NCI-H2029 treated with DMSO at 0.1 percent for 48 hours (cell line): ENCODE measurements at regions not wholly inside any gene's neighbourhood (a gene's known extent, or its start where the extent isn't known, plus 50 kb on each side); places are given as distances from the start of the nearest gene placed in this dataset.

Source experiments
- DNase-seq: peaks from one replicate; lab custom pipeline; 2025; lab: John Stamatoyannopoulos, UW

DNA sequence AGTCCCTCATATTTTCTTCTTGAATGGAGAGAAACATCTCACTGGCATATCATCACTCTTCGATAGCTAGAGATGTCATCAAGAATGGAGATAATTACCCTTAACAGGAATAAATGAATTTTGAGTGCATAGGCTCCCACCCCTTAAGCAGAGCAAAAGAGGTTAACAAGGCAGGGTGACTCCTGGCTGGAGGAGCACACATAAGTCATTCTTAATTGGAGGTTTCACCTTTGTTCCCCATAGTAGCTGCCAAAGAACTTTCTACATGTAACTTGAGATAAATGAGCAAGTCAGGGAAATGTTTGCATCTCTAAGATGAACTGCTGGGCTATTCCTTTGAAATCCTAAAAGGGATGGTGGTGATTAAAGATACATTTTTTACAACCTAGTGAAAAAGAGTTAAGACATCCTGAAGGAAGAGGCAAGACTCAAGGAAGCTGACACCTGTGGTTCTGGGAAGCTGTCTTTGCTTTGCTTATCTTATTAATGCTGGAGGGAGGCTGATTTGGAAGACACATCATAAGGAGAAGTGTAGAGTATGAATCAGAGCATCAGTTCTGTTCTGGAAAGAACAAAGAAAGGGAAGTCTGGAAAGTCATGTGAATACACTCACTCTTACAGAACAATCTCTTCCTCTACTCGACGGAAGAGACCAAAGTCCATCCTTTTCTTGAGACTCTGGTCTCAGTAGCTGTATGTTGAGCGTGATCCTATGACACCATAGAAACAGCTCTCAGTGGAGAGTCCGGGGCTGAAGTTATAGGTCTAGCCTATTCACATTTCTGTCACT, 326.3 kb downstream of the OSTF1 start:
- DNase-seq: no peak

DNA sequence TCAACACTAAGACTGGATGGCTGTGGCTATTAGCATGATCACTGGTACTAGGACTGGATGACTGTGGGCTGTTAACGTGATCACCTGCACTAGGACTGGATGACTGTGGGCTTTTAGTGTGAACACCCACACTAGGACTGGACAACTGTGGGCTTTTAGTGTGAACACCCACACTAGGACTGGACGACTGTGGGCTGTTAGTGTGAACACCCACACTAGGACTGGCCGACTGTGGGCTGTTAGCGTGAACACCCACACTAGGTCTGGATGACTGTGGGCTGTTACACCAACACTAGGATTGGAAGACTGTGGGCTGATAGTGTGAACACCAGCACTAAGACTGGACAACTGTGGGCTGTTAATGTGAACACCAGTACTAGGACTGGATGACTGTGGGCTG, 329.2 kb downstream of the OSTF1 start:
- no peak for DNase-seq

- DNase-seq: no peak
These were observed 330.2 kb downstream of the OSTF1 start for GRCh38 chr9:75418518-75418917.

DNA sequence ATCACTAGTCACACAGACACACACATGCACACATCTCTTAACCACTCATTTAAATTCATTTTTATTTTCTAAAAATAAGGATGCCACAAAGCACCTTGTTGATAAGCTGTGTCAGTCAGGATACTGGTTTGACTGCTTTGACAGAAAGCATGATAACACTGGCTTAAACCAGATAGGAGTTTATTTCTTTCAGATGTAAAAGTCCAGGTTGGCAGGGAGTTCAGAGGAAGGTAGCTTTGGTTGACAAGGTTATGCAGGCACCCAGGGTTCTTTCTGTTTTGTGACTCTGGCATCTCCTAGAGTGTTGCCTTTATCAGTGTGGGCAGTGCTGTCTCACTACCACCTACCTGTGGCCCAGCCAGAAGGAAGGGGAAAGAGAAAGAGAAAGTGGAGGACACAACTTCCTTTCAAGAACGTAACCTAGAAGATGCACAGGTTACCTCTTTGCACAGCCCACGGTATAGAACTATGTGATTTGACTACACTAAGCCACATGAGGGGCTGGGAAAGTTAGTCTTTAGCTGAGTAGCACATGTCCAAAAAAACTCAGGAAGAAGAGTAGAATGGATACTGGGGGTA, 334.7 kb downstream of the OSTF1 start:
- DNase-seq: no peak

DNA sequence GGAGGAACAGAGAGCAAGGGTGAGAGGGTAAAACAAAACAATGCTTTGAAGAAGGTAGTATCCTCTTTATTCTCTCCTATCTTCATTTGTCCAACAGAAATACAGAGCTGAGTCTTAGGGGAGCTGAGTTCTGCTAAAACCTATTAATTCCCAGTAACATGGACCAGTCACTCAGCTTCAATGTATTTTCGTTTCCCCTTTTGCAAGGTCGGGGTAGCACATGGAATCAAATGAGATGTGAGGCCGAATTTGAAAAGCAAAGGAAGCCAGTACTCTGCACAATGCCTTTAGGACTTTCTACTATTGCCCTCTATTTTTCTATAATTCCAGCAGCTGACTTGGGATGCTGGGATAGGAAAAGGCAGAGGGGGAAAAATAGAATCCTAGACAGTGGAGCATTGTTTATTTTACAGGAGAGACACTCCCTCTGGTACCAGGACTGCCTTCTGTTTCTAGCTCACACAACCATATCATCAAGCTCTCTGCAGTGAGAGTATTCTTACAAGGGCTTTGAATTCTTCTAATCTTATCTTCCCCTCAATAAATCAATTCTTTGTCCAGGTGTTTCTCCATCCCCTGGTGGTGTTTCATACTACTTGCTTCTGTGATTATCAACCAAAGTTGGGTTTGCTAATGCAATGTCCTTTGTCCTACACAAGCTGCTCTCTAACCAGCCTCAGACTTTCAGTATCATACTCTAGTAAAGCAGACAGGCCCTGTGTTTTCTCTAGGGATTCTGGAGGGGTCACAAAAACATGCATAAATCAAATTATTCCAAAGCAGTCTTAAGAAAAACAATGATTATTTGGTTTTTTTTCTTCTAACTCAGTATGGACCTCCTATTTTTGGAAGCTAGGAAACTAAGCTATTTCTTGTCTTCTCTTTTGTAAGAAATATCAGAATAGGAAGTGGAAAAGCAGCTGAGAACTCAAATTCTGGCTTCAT, 341.5 kb downstream of the OSTF1 start:
- DNase-seq: no peak

DNA sequence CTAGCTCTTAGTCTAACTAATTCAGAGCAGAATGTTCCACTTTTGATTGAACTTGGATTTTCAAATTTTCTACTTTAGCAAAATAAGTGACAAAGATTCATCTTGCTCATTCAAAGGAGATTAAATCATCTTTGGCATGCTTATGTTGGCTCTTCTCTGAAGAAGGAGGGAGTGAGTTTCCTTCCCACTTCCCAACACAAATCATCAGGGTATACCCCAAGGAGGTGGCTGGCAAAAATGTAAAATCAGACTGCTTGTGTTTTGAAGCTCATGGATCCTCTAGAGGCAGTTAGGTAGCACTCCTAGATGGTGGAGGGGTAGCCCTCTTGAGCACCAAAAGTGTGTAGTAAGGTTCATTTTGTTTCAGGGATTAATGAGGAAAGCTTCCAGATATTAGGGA, 343.1 kb downstream of the OSTF1 start:
- DNase-seq: no peak

GRCh38 chr9:75432386-75432785, 344.1 kb downstream of the OSTF1 start:
- no peak for DNase-seq

DNA sequence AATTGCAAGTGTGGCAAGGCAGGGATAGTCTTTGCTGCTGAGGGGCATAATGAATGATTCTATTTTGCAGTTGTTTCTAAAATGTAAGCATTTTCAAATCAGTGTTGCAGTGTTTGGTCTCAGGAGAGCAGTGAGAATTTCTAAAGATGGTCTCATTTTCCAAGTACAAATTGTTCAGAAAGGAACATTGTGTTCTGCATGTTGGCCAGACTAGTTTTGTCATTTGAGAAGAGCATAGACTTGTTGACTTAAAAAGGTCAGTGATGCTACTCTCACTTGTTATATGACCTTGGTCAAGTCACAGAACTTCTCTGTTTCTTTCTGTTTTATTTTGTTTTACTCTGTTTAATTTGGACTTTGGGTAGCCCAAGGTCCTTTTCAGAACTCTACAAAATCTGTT, 344.6 kb downstream of the OSTF1 start:
- no peak for DNase-seq

DNA sequence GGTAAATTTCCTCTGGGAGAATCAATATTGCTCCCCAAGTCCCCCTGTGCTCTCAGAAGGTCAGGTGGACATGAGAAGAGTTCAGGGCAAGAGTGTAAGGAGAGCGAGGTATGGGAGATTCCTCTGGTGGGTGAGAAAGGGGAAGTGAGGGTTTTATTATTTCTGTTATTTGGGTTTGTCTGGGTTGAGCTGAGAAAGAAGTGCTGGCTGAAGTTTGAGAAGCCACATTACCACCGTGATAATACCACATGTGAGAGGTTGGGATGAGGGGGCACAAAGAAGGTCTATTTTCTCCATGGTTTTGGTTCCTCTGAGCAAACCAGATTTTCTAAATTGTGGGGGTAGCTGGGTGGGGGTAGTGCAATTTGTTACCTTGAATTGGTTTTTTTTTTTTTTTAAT, 350.4 kb downstream of the OSTF1 start:
- no peak for DNase-seq

GRCh38 chr9:75440914-75441313, 352.6 kb downstream of the OSTF1 start:
- no peak for DNase-seq

GRCh38 chr9:75445144-75445543, 356.8 kb downstream of the OSTF1 start:
- no peak for DNase-seq

DNA sequence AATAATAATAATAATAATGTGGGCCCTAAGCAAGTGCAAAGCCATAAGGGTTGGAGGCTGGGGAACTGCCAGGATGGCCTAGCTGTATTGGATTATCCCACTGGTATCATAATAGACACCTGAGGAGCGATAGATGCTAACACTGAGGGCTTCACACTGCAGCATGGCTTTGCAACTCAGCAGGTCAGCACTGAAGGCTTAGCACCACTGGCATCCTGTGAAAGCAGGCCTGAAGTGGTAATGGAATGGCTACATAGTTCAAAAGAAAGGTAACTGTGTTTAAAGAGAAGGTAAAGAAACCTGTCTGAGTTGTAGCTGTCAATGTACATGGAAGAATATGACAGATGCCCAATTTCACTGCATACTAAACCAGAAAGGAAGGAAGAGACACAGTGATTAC, 359.0 kb downstream of the OSTF1 start:
- DNase-seq: no peak

DNA sequence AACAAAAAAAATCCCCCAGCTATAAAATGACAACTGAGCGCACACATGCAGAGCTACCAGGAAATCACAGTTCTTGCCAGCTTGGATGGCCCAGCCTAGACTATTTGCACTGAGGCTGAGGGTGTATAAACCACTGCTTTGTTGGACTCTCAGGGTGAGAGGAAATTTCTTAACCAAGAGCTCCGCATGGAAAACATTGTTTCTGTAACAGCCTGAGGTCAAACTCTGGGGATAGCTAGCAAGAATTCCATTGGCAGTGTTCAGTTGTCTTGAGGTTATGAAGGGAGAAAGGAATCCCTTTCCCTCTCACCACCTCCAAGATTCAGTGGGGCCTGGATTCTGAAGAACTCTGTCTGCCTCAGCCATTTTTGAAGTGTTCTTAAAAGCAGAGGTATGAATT, 360.0 kb downstream of the OSTF1 start:
- DNase-seq: no peak

DNA sequence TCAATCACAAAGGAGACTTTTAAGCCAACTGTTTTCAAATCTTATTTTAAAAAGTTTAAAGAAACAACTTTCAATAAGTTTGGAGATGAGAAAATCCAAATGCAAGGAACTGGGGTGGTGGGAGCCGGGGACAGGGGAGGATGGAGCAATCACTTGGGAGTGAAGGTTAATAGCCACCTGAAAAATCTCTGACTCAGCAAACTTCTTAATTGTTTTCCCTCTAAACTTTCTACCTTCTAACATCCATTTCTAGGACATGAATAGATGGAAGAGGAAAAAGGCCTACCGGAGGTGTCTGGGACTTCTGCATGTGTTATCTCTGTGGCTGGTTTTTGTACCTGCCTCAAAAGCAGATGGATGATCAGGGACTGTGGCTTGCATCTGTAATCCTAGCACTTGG, 360.6 kb downstream of the OSTF1 start:
- no peak for DNase-seq

DNA sequence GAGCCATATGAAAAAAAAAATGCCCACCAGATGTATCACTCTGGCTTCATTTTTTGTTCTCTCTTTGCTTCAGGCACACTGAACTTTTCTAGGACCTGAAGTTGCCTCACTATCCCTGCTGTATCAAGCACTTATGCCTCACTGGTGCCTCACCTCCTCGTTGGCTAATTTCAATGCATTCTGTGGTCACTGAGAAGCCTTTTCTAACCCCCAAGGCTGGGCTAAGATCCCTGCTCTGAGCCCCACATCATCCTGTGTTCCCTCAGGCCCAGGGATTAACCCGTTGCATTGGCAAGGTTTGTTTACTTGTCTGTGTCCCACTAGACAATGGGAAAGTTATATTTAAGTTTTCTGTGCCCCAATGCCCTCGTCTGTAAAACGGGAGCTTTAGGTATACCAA, 362.7 kb downstream of the OSTF1 start:
- DNase-seq: no peak

DNA sequence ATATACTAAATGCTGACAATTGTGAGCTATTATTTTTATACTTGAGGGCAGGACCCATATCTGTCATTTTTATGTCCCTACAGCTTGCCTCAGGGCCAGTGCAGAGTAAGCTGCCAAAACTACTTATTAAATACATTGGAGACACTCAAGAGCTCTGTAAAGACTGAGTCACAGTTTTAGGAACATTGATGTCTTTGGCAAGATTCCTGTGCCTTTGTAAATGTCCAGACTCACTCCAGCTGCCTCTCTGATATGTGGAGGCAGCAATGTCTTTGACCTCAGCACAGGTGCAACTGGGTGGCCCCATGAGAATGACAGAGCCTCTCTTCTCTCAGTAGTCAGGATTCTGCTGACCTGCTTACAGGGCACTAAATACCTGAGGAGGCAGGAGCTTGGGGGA, 363.2 kb downstream of the OSTF1 start:
- DNase-seq: peak; percentile 35

GRCh38 chr9:75452512-75452911, 364.2 kb downstream of the OSTF1 start:
- DNase-seq: no peak

GRCh38 chr9:75454043-75454442, 365.7 kb downstream of the OSTF1 start:
- DNase-seq: no peak

DNA sequence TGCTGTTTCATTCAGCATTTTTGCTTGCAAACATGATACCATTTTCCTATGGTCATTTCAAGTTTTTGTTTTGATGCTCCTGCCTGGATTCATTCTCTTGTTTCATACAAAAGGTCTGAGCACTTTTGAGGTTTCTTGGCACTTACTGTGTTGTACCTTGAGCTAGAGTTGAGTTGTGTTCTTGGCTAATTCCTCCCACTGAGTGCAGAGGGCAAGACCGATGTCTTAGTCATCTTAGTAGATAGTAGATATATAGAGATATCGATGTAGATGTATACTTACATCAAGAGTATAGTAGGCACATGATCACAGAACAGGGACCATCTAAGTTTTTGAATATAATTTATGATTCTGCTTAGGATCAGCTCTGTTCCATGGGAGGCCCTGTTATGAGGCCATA, 366.6 kb downstream of the OSTF1 start:
- no peak for DNase-seq

DNA sequence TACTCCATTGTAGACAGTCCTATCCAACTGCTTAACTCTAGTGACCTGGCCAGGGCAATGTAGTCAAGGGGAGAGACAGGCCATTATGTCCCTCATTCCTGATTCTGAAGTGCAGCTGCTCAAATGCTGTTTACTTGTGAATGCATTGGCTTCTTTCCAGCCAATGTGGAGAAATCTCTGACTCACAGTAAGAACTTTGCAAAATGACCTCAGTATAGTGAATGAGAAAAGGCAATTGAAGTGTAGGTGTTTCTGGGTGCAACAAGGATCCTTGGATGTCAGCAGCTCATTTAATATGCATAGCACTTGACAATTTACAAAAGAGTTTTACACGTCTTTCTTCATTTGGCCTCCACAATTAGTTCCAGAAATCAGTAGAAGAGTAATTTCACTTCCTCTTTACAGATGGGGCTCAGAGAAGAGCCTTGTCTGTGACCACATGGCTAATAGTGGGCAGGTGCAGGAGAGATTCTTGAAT, 367.2 kb downstream of the OSTF1 start:
- peak; percentile 55 for DNase-seq

- DNase-seq: no peak
These were observed 368.4 kb downstream of the OSTF1 start for GRCh38 chr9:75456698-75457097.

GRCh38 chr9:75457474-75458011, 369.2 kb downstream of the OSTF1 start:
- no peak for DNase-seq
